WTC11 (cell line): ENCODE measurements at regions not wholly inside any gene's neighbourhood (a gene's known extent, or its start where the extent isn't known, plus 50 kb on each side); places are given as distances from the start of the nearest gene placed in this dataset.

Source experiments
- ATF3 ChIP-seq: sonication (generic); formaldehyde crosslinking; conservative IDR thresholded peaks from 2 replicates; pipeline ENCODE4 v1.8.1; 2022; ENCODE audit warnings: mild to moderate bottlenecking, missing genetic modification reagents
- CBFB ChIP-seq: sonication (generic); formaldehyde crosslinking; IDR thresholded peaks from 2 replicates; pipeline ENCODE4 v1.8.1; 2022; ENCODE audit warnings: mild to moderate bottlenecking, low read depth, missing genetic modification reagents
- CREB1 ChIP-seq: sonication (generic); formaldehyde crosslinking; IDR thresholded peaks from 2 replicates; pipeline ENCODE4 v1.8.0; 2023; ENCODE audit warnings: mild to moderate bottlenecking, missing genetic modification reagents
- CTCF ChIP-seq: fragments of 200-600 bp; IDR thresholded peaks from 2 replicates; pipeline ENCODE4 v1.8.0; 2022; ENCODE audit warnings: antibody characterized with exemption
- MAX ChIP-seq: sonication (generic); formaldehyde crosslinking; IDR thresholded peaks from 2 replicates; pipeline ENCODE4 v1.8.0; 2022; ENCODE audit warnings: mild to moderate bottlenecking, missing genetic modification reagents
- MYBL2 ChIP-seq: sonication (generic); formaldehyde crosslinking; IDR thresholded peaks from 2 replicates; pipeline ENCODE4 v1.8.1; 2023; ENCODE audit warnings: mild to moderate bottlenecking, moderate library complexity, missing genetic modification reagents
- NFYB ChIP-seq: sonication (generic); formaldehyde crosslinking; conservative IDR thresholded peaks from 2 replicates; pipeline ENCODE4 v1.8.0; 2022; ENCODE audit warnings: low read depth, missing genetic modification reagents
- NR2C2 ChIP-seq: sonication (generic); formaldehyde crosslinking; IDR thresholded peaks from 2 replicates; pipeline ENCODE4 v1.8.0; 2022; ENCODE audit warnings: mild to moderate bottlenecking, missing genetic modification reagents
- TEAD4 ChIP-seq: sonication (generic); formaldehyde crosslinking; IDR thresholded peaks from 2 replicates; pipeline ENCODE4 v1.8.0; 2022; ENCODE audit warnings: mild to moderate bottlenecking, missing genetic modification reagents
- USF2 ChIP-seq: sonication (generic); formaldehyde crosslinking; IDR thresholded peaks from 2 replicates; pipeline ENCODE4 v1.8.1; 2023; ENCODE audit warnings: mild to moderate bottlenecking, missing genetic modification reagents, moderate library complexity
- TF ChIP-seq, protein P1 (sequence below): sonication (generic); formaldehyde crosslinking; IDR thresholded peaks from 2 replicates; pipeline ENCODE4 v1.8.1; 2022; ENCODE audit warnings: mild to moderate bottlenecking, moderate library complexity, missing genetic modification reagents

DNA sequence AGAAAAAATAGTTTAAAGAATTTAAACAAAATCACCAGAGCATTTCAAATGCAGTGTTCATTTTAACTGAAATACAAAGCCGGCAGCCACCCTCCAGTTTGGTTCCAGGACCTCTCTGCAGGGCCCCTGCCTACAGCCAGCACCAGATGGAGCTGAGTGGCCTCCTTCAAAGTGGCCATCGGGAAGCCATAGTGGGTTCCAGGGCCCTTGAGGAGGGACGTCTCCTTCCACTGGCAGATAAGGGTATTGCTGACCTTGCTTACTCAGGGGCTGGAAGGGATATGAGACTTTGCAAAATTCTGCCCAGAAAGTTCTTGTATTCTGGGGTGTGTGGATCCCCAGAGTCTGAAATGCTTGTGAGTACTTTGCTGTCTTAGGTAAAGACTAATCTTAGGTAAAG is 205.2 kb upstream of the APCDD1 start:
- no peak for TF ChIP-seq CREB1 (CRISPR knock-in tag)
- TF ChIP-seq ATF3 (CRISPR knock-in tag): no peak
- no peak for TF ChIP-seq NFYB (CRISPR knock-in tag)
- no peak for TF ChIP-seq TEAD4
- TF ChIP-seq, protein P1, sequence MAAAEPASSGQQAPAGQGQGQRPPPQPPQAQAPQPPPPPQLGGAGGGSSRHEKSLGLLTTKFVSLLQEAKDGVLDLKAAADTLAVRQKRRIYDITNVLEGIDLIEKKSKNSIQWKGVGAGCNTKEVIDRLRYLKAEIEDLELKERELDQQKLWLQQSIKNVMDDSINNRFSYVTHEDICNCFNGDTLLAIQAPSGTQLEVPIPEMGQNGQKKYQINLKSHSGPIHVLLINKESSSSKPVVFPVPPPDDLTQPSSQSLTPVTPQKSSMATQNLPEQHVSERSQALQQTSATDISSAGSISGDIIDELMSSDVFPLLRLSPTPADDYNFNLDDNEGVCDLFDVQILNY (CRISPR knock-in tag): no peak
- no peak for TF ChIP-seq MYBL2 (CRISPR knock-in tag)
- TF ChIP-seq USF2 (CRISPR knock-in tag): no peak
- no peak for TF ChIP-seq NR2C2 (CRISPR knock-in tag)
- no peak for TF ChIP-seq CBFB (CRISPR knock-in tag)
- no peak for TF ChIP-seq MAX (CRISPR knock-in tag)
- no peak for TF ChIP-seq CTCF
